Activated CD8-positive, alpha-beta memory T cell treated with anti-CD3 and anti-CD28 coated beads for 48 hours (primary cell): ENCODE measurements at regions not wholly inside any gene's neighbourhood (a gene's known extent, or its start where the extent isn't known, plus 50 kb on each side); places are given as distances from the start of the nearest gene placed in this dataset.

Experiments used
- DNase-seq, 3 experiments: peaks; one replicate each; pipeline ENCODE4 v3.0.0-alpha.2; 2020; ENCODE audit warnings: low read depth in 2 of 3, low spot score in 2 of 3

DNA sequence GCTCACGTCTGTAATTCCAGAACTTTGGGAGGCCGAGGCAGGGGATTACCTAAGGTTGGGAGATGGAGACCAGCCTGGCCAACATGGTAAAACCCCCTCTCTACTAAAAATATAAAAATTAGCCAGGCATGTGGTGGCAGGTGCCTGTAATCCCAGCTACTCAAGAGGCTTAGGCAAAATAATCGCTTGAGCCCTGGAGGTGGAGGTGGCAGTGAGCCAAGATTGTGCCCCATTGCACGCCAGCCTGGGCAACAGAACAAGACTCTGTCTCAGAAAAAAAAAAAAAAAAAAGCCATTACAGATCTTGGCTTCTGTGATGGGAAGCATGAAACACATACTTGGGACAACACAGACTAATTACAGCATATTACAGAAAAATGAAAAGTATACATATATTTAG, 1404.5 kb upstream of the SPRY2 start:
- no peak for DNase-seq

DNA sequence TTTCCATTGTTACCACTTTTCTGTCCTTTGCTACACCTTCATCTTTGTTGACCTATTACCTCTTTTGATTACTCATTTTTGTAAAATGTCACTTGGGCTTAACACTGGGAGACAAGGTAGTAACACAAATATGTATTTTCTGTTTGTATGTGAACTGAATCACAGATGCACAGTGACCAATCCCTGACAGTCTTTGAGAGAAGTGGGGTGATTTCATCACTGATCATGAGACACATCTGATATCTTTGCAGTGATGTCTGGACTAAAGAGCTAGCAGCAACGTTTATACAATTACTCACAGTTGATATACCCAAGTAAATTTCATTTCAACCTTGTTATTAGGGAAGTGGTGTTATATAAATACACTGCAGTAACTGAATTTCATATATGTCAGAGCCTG, 1397.4 kb upstream of the SPRY2 start:
- DNase-seq = no peak

- no peak for DNase-seq
Observed at GRCh38 chr13:81726037-81726726, 1385.3 kb upstream of the SPRY2 start.

DNA sequence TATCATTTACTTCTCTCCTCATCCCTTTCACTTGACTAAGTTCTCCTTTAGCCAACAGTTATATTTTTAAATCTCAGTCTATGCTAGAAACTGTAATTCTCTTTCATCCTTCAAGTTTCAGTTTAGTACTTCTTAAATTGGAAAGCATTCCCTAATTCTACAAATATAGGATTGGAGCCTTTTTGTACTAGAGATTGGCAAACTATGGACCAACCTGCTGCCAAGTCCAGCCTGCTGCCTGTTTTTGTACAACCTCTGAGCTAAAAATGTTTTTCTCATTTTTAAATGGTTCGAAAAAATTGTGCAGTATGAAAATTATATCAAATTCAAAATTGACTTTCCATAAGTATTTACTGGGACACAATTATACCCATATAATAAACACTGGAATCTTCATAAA, 1381.5 kb upstream of the SPRY2 start:
- DNase-seq = no peak

- DNase-seq = no peak
Observed at GRCh38 chr13:81721400-81721799, 1380.5 kb upstream of the SPRY2 start.

GRCh38 chr13:81714513-81714912, 1373.6 kb upstream of the SPRY2 start:
- DNase-seq = no peak

- DNase-seq = no peak
Observed at GRCh38 chr13:81713201-81713600, 1372.3 kb upstream of the SPRY2 start.

- DNase-seq = no peak
Observed at GRCh38 chr13:81697826-81698225, 1356.9 kb upstream of the SPRY2 start.

DNA sequence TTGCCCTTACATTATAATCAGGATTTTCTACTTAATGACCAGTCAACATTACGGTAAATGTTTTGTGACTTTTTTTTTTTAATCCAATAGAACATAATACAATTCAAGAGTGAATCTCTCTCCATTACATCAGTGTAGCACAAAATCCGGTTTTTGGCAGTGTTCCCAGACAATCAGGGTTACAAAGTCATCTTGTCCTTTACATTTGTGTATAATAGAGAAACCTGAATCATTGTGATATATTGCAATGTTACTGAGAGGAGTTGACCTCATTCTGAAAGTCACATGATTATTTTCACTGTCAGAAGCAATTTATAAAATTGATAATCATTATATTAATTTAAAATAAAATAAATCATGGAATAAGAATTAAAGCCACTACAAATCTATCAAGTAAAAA, 1346.0 kb upstream of the SPRY2 start:
- DNase-seq = no peak

- no peak for DNase-seq
Observed at GRCh38 chr13:81683521-81683920, 1342.6 kb upstream of the SPRY2 start.

DNA sequence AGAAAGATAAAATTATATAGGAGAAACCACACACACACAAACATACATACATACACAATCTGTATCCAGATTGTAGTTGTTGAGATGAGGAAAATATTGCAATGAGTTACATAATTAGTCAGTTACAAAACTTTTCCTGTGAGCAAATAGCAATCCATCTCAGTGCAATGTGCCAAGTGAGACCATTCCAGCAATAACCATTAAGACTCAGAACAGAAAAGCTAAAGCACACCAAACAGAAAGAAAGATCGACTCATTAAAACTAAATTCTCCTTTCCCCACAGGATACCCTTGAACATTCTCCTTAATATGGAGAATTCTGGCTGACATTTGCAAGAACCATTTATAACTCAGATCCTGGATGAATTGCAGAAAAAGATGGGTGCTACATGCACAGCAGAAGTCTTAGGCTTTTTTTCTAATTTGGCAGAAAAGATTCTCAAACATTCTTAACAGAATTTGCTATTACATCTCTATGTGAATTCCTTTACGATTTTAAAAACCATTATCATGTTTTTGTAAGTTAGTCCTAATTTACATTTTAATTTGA, 1341.2 kb upstream of the SPRY2 start:
- no peak for DNase-seq

DNA sequence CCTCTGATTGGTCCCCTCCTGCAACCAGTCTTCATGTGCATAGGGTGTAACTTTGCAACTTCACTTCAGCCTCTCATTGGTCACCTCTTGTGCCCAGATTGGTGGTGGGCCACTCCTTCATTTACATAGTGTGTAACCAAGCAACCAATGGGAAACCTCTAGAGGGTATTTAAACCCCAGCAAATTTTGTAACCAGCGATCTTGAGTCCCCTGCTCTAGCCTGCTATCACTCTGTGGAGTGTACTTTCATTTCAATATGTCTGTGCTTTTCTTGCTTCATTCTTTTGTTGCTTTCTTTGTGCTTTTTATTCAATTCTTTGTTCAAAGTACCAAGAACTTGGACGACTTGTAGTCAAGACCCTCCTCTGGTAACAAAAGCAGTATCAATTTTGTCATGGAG, 1336.9 kb upstream of the SPRY2 start:
- DNase-seq = no peak

DNA sequence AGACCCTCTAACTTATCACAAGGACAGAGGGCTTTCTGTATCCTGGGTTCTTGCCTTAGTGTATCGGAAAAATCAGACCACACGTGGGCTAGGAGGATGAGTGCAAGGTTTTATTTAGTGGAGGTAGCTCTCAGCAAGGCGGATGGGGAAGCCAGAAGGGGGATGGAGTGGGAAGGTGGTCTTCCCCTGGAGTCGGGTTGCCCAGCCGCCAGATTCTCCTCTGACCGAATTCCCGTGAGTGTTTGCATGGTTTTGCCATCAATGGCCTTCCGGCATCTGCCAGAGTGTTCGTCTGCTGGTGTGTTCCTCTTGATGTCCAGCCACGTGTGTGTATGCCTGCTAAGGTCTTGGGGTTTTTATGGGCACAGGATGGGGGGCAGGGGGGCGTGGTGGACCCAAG, 1335.1 kb upstream of the SPRY2 start:
- DNase-seq = no peak

GRCh38 chr13:81671064-81671463, 1330.1 kb upstream of the SPRY2 start:
- DNase-seq = no peak

DNA sequence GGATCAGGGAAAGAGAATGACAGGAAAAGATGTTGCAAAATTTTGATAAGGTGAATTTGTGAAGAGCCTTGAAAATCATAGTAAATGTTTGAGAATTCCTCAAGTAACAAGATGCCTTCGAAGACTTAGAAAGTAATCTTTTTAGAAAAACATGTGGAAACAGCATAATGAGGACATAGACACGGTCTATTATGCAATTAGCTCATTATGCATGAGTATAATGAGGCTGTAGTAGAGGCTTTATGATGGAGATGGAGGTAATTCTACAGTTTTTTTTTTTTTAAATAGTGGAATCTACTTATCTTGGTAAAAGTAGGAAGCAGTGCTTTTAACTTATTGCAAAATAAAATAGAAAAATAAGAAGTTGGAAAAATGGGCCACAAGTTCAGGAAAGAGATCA, 1329.1 kb upstream of the SPRY2 start:
- no peak for DNase-seq

- no peak for DNase-seq
Observed at GRCh38 chr13:81664872-81665271, 1323.9 kb upstream of the SPRY2 start.

DNA sequence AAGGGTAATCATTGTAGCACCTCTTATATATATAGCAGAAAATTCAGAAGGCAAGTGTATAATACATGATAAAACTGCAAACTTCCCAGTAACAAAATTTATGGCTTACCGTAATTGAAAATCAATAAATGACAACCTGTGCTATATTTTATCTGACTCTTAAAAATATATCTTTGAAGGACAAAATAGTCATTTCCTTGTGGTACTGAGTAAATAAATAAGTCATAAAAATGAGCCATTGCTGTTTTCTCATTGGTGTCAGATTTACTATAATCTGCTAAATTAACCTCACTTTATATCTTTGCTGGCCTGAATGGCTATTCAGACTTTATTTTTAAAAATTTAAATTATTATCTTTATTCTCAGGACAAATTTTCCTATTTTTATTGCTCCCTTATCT, 1319.1 kb upstream of the SPRY2 start:
- no peak for DNase-seq

GRCh38 chr13:81658598-81659370, 1317.9 kb upstream of the SPRY2 start:
- DNase-seq = no peak

GRCh38 chr13:81639984-81640582, 1299.2 kb upstream of the SPRY2 start:
- DNase-seq = no peak

DNA sequence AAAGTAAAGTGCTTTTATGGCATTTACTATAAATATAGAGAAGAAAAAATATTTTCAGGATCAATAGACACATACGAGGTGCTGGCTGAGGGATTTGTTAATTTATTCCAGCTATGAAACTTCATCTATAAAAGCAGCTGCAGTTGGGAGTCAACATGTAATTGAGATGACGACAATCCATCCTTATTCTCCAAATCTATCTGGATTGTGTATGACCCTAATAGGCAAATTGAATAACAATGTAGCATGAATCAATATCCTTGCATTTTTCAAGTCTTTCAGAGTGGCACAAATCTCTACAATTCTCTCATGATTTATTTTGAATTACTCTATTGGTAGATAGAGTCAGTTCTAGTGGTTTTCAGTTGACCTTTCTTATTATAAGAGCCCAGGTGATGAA, 1296.5 kb upstream of the SPRY2 start:
- DNase-seq = no peak

GRCh38 chr13:81636120-81636519, 1295.2 kb upstream of the SPRY2 start:
- DNase-seq = no peak

DNA sequence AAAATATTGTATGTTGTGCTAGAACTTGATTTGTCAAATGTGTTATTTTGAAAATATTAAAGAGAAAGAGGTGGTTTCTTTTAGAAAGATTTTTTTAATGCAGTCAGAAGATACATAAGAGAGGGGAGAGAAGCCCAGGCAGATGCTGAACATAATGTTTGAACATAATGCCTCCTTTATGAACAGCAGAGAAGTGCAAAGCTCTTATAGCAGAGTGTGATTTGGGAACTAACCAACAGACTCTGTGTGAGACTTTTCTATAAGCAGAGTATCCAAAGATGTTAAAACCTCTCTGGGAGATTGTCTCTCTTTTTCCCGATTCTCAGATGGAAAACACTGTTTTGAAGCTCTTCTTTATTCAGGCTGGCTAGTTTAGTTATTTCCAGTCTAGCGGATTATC, 1274.1 kb upstream of the SPRY2 start:
- DNase-seq = no peak
